ENCODE measurements at regions not wholly inside any gene's neighbourhood (a gene's known extent, or its start where the extent isn't known, plus 50 kb on each side); places are given as distances from the start of the nearest gene placed in this dataset.

- intact Hi-C loops (cut with DNase I) = no loop called here
- Histone ChIP-seq H3K4me1 (peaks cover 0 to 30% (median 2%) of the 10 kb centered on the region in 12 donors), H3K4me3 (no peak overlapping the region), H3K36me3 (no peaks in the 10 kb centered on the region), H3K27me3 (no peaks in the 10 kb centered on the region), H3K9me3 (no peaks in the 10 kb centered on the region), H3K27ac (no peak overlapping the region)
- TF ChIP-seq POLR2A (IDR thresholded peaks at IDR 0.05) (no peak), CTCF (IDR thresholded peaks at IDR 0.05) (no peak)
- no peak for ATAC-seq
- WGBS, 4 donors = 77 to 90% (median 83%) methylated on average over 3 of the region's 3 CpGs
- no peak for DNase-seq
Measured at GRCh38 chr5:74242516-74242915, 398.0 kb downstream of the ENC1 start.

GRCh38 chr5:74241751-74242140 lies 398.8 kb downstream of the ENC1 start:
- no peak for ATAC-seq
- intact Hi-C loops (cut with DNase I) = no loop called here
- Histone ChIP-seq H3K36me3 (no peaks in the 10 kb centered on the region), H3K9me3 (no peaks in the 10 kb centered on the region), H3K4me3 (no peak overlapping the region), H3K4me1 (peaks cover 0 to 30% (median 2%) of the 10 kb centered on the region in 12 donors), H3K27me3 (no peaks in the 10 kb centered on the region), H3K27ac (no peak overlapping the region)
- WGBS, 4 donors = 80 to 94% (median 86%) methylated on average over 2 of the region's 2 CpGs
- DNase-seq = no peak
- no peak for TF ChIP-seq CTCF (IDR thresholded peaks at IDR 0.05)
- TF ChIP-seq POLR2A (IDR thresholded peaks at IDR 0.05) = no peak

- Histone ChIP-seq H3K4me3 (no peak overlapping the region), H3K27me3 (no peaks in the 10 kb centered on the region), H3K36me3 (no peaks in the 10 kb centered on the region), H3K4me1 (peaks cover 0 to 30% (median 2%) of the 10 kb centered on the region in 12 donors), H3K9me3 (no peaks in the 10 kb centered on the region), H3K27ac (no peak overlapping the region)
- 39 to 58% (median 50%) methylated on average over 4 to 5 of the region's 5 CpGs for WGBS, 4 donors
- ATAC-seq = no peak
- intact Hi-C loops (cut with DNase I) = no loop called here
- TF ChIP-seq CTCF (IDR thresholded peaks at IDR 0.05) (no peak), POLR2A (IDR thresholded peaks at IDR 0.05) (no peak)
- DNase-seq = no peak
Measured at GRCh38 chr5:74240783-74241750, 399.5 kb downstream of the ENC1 start.

GRCh38 chr5:74239261-74239660 lies 401.3 kb downstream of the ENC1 start:
- peak in 2 of 4 donors; percentile 65 to 69 for ATAC-seq

More at GRCh38 chr5:74239261-74239660, 401.3 kb downstream of the ENC1 start:
- peak overlapping the region in 1 of 12 donors; percentile 48 for H3K27ac ChIP-seq
- intact Hi-C loops (cut with DNase I) = no loop called here
- no peak overlapping the region for H3K4me3 ChIP-seq
- no peaks in the 10 kb centered on the region for H3K9me3 ChIP-seq
- DNase-seq = no peak
- WGBS, 4 donors = 75 to 83% (median 81%) methylated on average over 2 of the region's 2 CpGs
- no peaks in the 10 kb centered on the region for H3K27me3 ChIP-seq
- H3K4me1 ChIP-seq = peaks cover 0 to 30% (median 2%) of the 10 kb centered on the region in 12 donors
- no peaks in the 10 kb centered on the region for H3K36me3 ChIP-seq
- no peak for TF ChIP-seq POLR2A (IDR thresholded peaks at IDR 0.05)
- TF ChIP-seq CTCF (IDR thresholded peaks at IDR 0.05) = no peak
